ENCODE measurements at regions not wholly inside any gene's neighbourhood (a gene's known extent, or its start where the extent isn't known, plus 50 kb on each side); places are given as distances from the start of the nearest gene placed in this dataset.

DNA sequence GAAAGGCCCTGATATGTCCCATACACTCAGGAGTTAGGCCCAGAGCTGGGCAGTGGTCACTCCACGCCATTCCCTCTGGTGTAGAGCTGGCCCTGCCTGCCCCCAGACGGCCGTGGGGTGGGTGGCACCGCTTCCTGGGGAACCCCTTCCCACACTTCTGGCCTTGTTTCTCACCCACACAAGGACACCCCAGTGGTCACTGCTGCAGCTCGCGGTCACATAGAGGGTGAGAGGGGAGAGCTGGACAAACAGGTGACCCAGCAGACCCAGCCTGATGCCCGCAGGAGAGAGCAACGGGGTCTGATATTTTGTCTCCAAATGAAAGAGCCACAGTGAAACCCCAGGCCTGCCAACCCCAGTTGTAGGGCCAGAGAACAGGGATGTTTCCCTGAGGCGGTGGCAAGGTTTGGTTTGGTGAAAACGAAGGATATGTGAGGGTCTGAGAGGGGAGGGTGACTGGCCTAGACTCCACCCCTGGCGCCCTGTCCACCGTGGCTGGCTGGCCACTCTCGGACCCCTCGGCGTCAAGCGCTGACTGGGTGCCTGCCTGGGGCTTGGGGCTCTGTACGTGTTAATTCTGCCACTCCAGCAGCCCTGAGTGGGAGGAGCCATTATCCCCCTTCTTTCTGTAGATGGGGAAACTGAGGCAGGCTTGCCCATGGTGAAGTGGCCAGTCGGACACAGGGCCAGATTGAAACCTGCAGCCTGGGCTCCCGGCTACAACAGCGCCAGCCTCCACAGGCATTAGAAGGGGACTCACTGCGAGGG is 71.0 kb upstream of the PPARA start:
- no peak overlapping the region for H3K4me3 ChIP-seq (ENCODE audit: low read length)
- H3K9ac ChIP-seq (ENCODE audit: low read depth, low read length), result no peak overlapping the region
- H3K4me1 ChIP-seq (ENCODE audit: insufficient read depth, low read length), result peaks cover 6% of the 10 kb centered on the region; the same call in 1 of the 2 replicates
- H3K27ac ChIP-seq (ENCODE audit: low read length), result no peak overlapping the region
- H3K9me3 ChIP-seq (ENCODE audit: insufficient read depth, low read depth, low read length), result no peaks in the 10 kb centered on the region
- no peaks in the 10 kb centered on the region for H3K36me3 ChIP-seq (ENCODE audit: insufficient read depth, low read depth, low read length)
- peaks cover 26% of the 10 kb centered on the region for H3K27me3 ChIP-seq (ENCODE audit: insufficient read depth, low read length)

- Histone ChIP-seq H3K4me1 (ENCODE audit: insufficient read depth, low read length) (peaks cover 4% of the 10 kb centered on the region; the same call in 1 of the 2 replicates), H3K9me3 (ENCODE audit: insufficient read depth, low read depth, low read length) (no peaks in the 10 kb centered on the region), H3K27ac (ENCODE audit: low read length) (no peak overlapping the region), H3K36me3 (ENCODE audit: insufficient read depth, low read depth, low read length) (no peaks in the 10 kb centered on the region), H3K4me3 (ENCODE audit: low read length) (no peak overlapping the region), H3K9ac (ENCODE audit: low read depth, low read length) (no peak overlapping the region), H3K27me3 (ENCODE audit: insufficient read depth, low read length) (peaks cover 17% of the 10 kb centered on the region; the same call in 1 of the 2 replicates)
These were observed 70.2 kb upstream of the PPARA start for GRCh38 chr22:46079861-46080821.

DNA sequence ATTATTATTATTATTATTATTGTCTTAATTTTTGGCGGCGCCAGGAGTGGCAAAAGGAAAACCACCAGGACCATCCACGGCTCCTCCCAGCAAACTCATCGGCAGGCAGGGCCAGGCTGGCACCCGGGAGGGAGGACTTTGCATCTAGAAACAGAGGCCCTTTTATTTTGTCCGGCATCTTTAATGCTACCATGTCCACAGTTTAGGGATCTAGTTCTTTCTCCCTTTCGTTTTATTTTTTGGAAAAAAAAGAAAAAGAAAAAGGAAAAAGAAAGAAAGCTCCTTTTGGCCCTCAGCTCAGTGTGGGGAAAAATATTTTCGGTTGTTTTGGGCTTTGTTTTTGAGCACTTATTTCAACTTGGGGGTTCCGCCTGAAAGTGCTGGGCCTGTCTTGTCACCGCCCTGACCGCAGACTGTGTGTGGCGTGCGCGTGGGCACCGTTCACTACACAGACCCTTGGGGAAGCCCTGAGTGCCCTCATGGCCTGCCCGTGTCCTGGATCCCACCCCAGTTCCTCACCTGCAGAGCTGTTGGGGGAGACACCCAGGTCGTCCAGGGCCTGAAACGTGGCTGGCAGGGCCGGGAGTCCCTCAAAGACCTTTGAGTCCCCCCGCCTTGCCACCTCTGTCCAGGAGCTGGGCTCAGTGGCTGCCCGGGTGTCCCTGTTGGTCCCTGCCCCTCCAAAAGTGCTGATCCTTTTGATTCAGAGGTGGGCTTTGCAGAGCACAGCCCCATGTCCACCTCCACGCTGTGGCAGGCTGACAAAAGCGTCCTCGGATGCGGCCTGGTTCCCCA is 69.1 kb upstream of the PPARA start:
- Histone ChIP-seq H3K4me1 (ENCODE audit: insufficient read depth, low read length) (peaks cover 3% of the 10 kb centered on the region; the same call in 1 of the 2 replicates), H3K9me3 (ENCODE audit: insufficient read depth, low read depth, low read length) (no peaks in the 10 kb centered on the region), H3K27ac (ENCODE audit: low read length) (no peak overlapping the region), H3K36me3 (ENCODE audit: insufficient read depth, low read depth, low read length) (no peaks in the 10 kb centered on the region), H3K27me3 (ENCODE audit: insufficient read depth, low read length) (peaks cover 7% of the 10 kb centered on the region; the same call in 1 of the 2 replicates), H3K4me3 (ENCODE audit: low read length) (no peak overlapping the region), H3K9ac (ENCODE audit: low read depth, low read length) (no peak overlapping the region)

- Histone ChIP-seq H3K9me3 (ENCODE audit: insufficient read depth, low read depth, low read length) (no peaks in the 10 kb centered on the region), H3K9ac (ENCODE audit: low read depth, low read length) (no peak overlapping the region), H3K4me3 (ENCODE audit: low read length) (no peak overlapping the region), H3K4me1 (ENCODE audit: insufficient read depth, low read length) (peaks cover 3% of the 10 kb centered on the region; the same call in 1 of the 2 replicates), H3K27me3 (ENCODE audit: insufficient read depth, low read length) (peaks cover under 1% of the 10 kb centered on the region; the same call in 1 of the 2 replicates), H3K27ac (ENCODE audit: low read length) (no peak overlapping the region), H3K36me3 (ENCODE audit: insufficient read depth, low read depth, low read length) (no peaks in the 10 kb centered on the region)
These were observed 68.5 kb upstream of the PPARA start for GRCh38 chr22:46081831-46082210.

GRCh38 chr22:46082633-46083032 is 67.7 kb upstream of the PPARA start:
- no peak overlapping the region for H3K27ac ChIP-seq (ENCODE audit: low read length)
- no peaks in the 10 kb centered on the region for H3K9me3 ChIP-seq (ENCODE audit: insufficient read depth, low read depth, low read length)
- H3K4me1 ChIP-seq (ENCODE audit: insufficient read depth, low read length), result peaks cover 3% of the 10 kb centered on the region; the same call in 1 of the 2 replicates
- H3K27me3 ChIP-seq (ENCODE audit: insufficient read depth, low read length), result no peaks in the 10 kb centered on the region
- H3K9ac ChIP-seq (ENCODE audit: low read depth, low read length), result no peak overlapping the region
- H3K4me3 ChIP-seq (ENCODE audit: low read length), result no peak overlapping the region
- H3K36me3 ChIP-seq (ENCODE audit: insufficient read depth, low read depth, low read length), result no peaks in the 10 kb centered on the region

DNA sequence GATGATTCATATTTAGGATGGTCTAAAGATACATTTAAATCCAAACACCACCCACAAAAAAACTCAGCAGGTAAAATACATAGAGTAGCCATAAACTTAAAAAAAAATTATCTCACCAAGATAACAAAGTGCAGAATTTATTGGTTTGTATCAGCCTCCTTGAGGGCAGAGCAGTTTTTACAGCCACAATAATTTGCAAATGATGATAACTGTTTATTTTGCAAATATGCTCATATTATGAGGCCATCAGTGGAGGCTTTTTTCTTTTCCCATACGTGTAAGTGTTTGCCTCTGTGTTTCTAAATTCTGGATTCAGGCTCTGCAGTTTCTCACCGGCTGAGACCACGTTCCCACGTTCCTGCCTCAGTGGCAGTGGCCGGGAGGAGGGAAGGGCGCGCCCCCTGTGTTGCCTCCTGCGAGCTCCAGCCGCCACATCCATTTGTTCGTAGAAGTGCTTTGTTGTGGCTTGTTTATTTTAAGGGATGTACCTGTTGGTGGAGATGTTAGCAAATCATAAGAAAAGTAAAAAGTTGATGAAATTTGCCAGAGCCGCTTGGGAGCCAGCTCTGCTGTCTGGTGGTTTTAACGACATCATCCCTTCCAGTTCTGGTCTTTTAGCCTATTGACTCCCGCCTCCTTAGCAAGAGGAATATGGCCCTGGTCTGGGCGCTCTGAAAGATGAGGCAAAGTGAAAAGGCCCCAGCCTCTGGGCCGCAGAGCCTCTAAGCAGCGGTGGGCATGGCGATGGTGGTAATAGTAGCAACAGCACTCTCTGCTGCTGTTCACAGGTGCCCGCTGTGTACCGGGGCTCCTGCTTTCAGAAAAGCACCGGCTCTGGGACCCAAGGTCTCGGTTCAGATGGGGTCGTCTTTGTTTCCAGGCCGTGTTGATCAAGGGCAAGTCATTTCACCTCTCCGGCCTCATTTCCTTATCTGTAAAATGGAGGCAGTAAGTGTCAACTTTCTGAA is 66.7 kb upstream of the PPARA start:
- Histone ChIP-seq H3K36me3 (ENCODE audit: insufficient read depth, low read depth, low read length) (no peaks in the 10 kb centered on the region), H3K27ac (ENCODE audit: low read length) (no peak overlapping the region), H3K4me3 (ENCODE audit: low read length) (no peak overlapping the region), H3K27me3 (ENCODE audit: insufficient read depth, low read length) (no peaks in the 10 kb centered on the region), H3K9ac (ENCODE audit: low read depth, low read length) (no peak overlapping the region), H3K9me3 (ENCODE audit: insufficient read depth, low read depth, low read length) (no peaks in the 10 kb centered on the region), H3K4me1 (ENCODE audit: insufficient read depth, low read length) (no peaks in the 10 kb centered on the region)

- Histone ChIP-seq H3K9me3 (ENCODE audit: insufficient read depth, low read depth, low read length) (no peaks in the 10 kb centered on the region), H3K27ac (ENCODE audit: low read length) (no peak overlapping the region), H3K9ac (ENCODE audit: low read depth, low read length) (no peak overlapping the region), H3K4me1 (ENCODE audit: insufficient read depth, low read length) (no peaks in the 10 kb centered on the region), H3K4me3 (ENCODE audit: low read length) (no peak overlapping the region), H3K36me3 (ENCODE audit: insufficient read depth, low read depth, low read length) (no peaks in the 10 kb centered on the region), H3K27me3 (ENCODE audit: insufficient read depth, low read length) (no peaks in the 10 kb centered on the region)
These were observed 66.0 kb upstream of the PPARA start for GRCh38 chr22:46084376-46084775.

- Histone ChIP-seq H3K4me3 (ENCODE audit: low read length) (no peak overlapping the region), H3K9me3 (ENCODE audit: insufficient read depth, low read depth, low read length) (no peaks in the 10 kb centered on the region), H3K27me3 (ENCODE audit: insufficient read depth, low read length) (no peaks in the 10 kb centered on the region), H3K9ac (ENCODE audit: low read depth, low read length) (no peak overlapping the region), H3K4me1 (ENCODE audit: insufficient read depth, low read length) (no peaks in the 10 kb centered on the region), H3K27ac (ENCODE audit: low read length) (no peak overlapping the region), H3K36me3 (ENCODE audit: insufficient read depth, low read depth, low read length) (no peaks in the 10 kb centered on the region)
These were observed 65.1 kb upstream of the PPARA start for GRCh38 chr22:46084943-46085827.

DNA sequence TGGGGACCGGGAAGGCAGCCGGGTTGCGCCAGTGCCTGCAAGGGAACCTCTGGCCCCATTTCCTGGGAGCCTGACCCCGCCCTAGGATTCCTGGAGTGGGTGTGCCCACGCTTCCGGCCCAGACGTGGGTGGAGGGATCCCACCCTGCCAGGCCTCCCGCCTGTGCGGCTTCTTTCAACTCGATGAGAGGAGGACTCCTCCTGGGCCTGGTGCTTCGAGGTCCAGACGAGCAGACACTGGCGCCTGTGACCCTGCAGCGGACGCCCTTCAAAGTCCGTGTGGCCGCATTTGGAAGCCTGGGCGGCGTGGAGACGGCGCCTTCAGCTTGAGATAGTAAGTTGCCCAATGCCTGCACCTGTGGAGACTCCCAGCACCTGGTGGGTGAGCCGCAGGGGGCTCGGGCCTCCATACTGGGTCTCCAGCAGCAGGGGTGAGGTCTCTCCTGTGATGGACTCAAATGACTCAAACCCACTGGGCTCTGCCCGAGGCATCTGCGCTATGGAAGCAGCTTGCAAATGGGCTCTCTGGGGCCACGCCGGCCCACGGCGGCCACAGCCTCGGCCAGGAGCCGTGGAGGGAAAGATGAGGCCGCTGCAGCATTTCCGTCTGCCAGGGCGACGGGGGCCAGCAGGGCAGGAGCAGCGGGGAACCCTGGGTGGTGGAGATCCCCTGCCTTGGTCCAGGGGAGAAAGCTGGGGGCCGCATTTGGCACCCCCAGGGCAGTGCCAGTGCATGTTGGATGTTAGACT is 64.3 kb upstream of the PPARA start:
- Histone ChIP-seq H3K9ac (ENCODE audit: low read depth, low read length) (no peak overlapping the region), H3K36me3 (ENCODE audit: insufficient read depth, low read depth, low read length) (no peaks in the 10 kb centered on the region), H3K27ac (ENCODE audit: low read length) (no peak overlapping the region), H3K27me3 (ENCODE audit: insufficient read depth, low read length) (no peaks in the 10 kb centered on the region), H3K4me1 (ENCODE audit: insufficient read depth, low read length) (no peaks in the 10 kb centered on the region), H3K9me3 (ENCODE audit: insufficient read depth, low read depth, low read length) (no peaks in the 10 kb centered on the region), H3K4me3 (ENCODE audit: low read length) (no peak overlapping the region)

Data from iPS-20b (cell line).